Thyroid gland (tissue), 4 donors: ENCODE measurements at regions not wholly inside any gene's neighbourhood (a gene's known extent, or its start where the extent isn't known, plus 50 kb on each side); places are given as distances from the start of the nearest gene placed in this dataset.

Experiments
- POLR2A ChIP-seq, 2 donors: fragments of 450-650 bp; IDR thresholded peaks; one replicate each; pipeline ENCODE4 v1.6.1; 2017; ENCODE audit warnings: antibody characterized with exemption in 2 of 2, mild to moderate bottlenecking in 2 of 2, moderate library complexity in 1 of 2
- TF ChIP-seq, protein P1 (sequence below), 6 experiments: fragments of 200-600 bp in 3 of 6; fragments of 450-650 bp in 3 of 6; sonication (generic) in 3 of 6; IDR thresholded peaks; one replicate each; pipeline ENCODE4 v1.5.1; 2016 to 2019; ENCODE audit warnings: antibody characterized with exemption in 6 of 6, mild to moderate bottlenecking in 2 of 6, inconsistent platforms in 1 of 6, moderate library complexity in 1 of 6

GRCh38 chr10:108902619-108903285, 1020.6 kb downstream of the XPNPEP1 start:
- TF ChIP-seq, protein P1, sequence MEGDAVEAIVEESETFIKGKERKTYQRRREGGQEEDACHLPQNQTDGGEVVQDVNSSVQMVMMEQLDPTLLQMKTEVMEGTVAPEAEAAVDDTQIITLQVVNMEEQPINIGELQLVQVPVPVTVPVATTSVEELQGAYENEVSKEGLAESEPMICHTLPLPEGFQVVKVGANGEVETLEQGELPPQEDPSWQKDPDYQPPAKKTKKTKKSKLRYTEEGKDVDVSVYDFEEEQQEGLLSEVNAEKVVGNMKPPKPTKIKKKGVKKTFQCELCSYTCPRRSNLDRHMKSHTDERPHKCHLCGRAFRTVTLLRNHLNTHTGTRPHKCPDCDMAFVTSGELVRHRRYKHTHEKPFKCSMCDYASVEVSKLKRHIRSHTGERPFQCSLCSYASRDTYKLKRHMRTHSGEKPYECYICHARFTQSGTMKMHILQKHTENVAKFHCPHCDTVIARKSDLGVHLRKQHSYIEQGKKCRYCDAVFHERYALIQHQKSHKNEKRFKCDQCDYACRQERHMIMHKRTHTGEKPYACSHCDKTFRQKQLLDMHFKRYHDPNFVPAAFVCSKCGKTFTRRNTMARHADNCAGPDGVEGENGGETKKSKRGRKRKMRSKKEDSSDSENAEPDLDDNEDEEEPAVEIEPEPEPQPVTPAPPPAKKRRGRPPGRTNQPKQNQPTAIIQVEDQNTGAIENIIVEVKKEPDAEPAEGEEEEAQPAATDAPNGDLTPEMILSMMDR (IDR thresholded peaks at IDR 0.05): no peak
- TF ChIP-seq POLR2A (IDR thresholded peaks at IDR 0.05): no peak
